BJ (cell line): ENCODE measurements at regions not wholly inside any gene's neighbourhood (a gene's known extent, or its start where the extent isn't known, plus 50 kb on each side); places are given as distances from the start of the nearest gene placed in this dataset.

Source experiments
- CTCF ChIA-PET: fragments of 350-600 bp; formaldehyde crosslinking; extraction: SDS; loops from one replicate; lab custom pipeline; 2021; ENCODE audit warnings: antibody characterized with exemption, inconsistent platforms; lab: Yijun Ruan, JAX
- POLR2A ChIA-PET: fragments of 300-600 bp; sonication (Branson Sonifier 250); formaldehyde crosslinking; extraction: SDS; loops from one replicate; lab custom pipeline; 2021; ENCODE audit warnings: antibody characterized with exemption; lab: Charles Lee
- DNase-seq: peaks from one replicate; pipeline ENCODE4 v3.0.0-alpha.2; 2011; ENCODE audit warnings: low read depth
- H3K27me3 ChIP-seq: 2 replicates; pipeline ENCODE4 v1.6.0; 2011; ENCODE audit warnings: low read length; ENCODE audit not compliant: control insufficient read depth, insufficient read depth
- H3K36me3 ChIP-seq: 2 replicates; pipeline ENCODE4 v1.5.1; 2011; ENCODE audit warnings: low read length; ENCODE audit not compliant: control insufficient read depth, insufficient read depth
- H3K4me3 ChIP-seq: 2 replicates; pipeline ENCODE4 v1.5.1; 2011; ENCODE audit warnings: low read depth, mild to moderate bottlenecking, control low read depth, low read length
- CTCF ChIP-seq: IDR thresholded peaks from 2 replicates; pipeline ENCODE4 v1.5.1; 2011; ENCODE audit warnings: low read depth, mild to moderate bottlenecking, control low read depth, inconsistent platforms, low read length, moderate library complexity; ENCODE audit not compliant: insufficient read depth

GRCh38 chr14:100401792-100402191 is 78.7 kb downstream of the SLC25A47 start:
- POLR2A ChIA-PET = no interaction called here
- CTCF ChIA-PET = interaction anchor here (1.7 kb wide), 1 partner anchor 19 kb away, joined by 6 read pairs; no protein-coding TSS in a partner anchor
- no peak for DNase-seq
- no peak for TF ChIP-seq CTCF
- Histone ChIP-seq H3K27me3 (no peaks in the 10 kb centered on the region), H3K36me3 (0 out of 2 replicates have a peak, but pooled peaks cover 1% of the 10 kb centered on the region), H3K4me3 (no peak overlapping the region)

DNA sequence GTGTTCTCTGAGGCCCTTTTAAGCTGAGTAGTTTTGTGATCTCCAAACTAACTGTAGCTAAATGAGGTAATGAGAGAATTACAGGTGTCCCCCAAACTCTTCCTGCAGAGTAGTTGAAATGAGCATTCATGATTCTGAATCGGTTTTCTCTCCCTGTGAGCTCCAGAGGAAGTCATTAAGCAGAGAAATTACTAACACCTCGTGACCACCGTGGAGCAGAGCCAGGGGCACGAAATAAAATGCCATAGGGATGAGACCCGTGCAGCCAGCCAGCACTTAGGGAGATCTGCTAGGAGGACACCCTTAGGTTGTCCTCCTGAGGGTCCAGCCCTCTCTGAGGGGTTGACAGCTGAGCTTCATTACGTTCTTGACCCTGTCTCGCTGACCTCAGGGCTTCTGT is 79.5 kb downstream of the SLC25A47 start:
- no peak for DNase-seq
- no peaks in the 10 kb centered on the region for H3K27me3 ChIP-seq
- H3K4me3 ChIP-seq = no peak overlapping the region
- no peak for TF ChIP-seq CTCF
- H3K36me3 ChIP-seq = 0 out of 2 replicates have a peak, but pooled peaks cover 1% of the 10 kb centered on the region
- ChIA-PET CTCF (interaction anchor here (0.8 to 1.7 kb wide), 3 partner anchors 13 to 243 kb away, joined by 3 to 6 read pairs (median 4); no protein-coding TSS in a partner anchor), POLR2A (no interaction called here)

GRCh38 chr14:100403105-100403504 is 80.0 kb downstream of the SLC25A47 start:
- Histone ChIP-seq H3K27me3 (no peaks in the 10 kb centered on the region), H3K4me3 (no peak overlapping the region), H3K36me3 (0 out of 2 replicates have a peak, but pooled peaks cover 1% of the 10 kb centered on the region)
- no peak for DNase-seq
- ChIA-PET POLR2A (interaction anchor here (0.6 kb wide), 1 partner anchor 267 kb away, joined by 5 read pairs; no protein-coding TSS in a partner anchor), CTCF (interaction anchor here (0.8 to 3.1 kb wide), 4 partner anchors 12 to 243 kb away, joined by 3 to 11 read pairs (median 5); no protein-coding TSS in a partner anchor)
- TF ChIP-seq CTCF = no peak

DNA sequence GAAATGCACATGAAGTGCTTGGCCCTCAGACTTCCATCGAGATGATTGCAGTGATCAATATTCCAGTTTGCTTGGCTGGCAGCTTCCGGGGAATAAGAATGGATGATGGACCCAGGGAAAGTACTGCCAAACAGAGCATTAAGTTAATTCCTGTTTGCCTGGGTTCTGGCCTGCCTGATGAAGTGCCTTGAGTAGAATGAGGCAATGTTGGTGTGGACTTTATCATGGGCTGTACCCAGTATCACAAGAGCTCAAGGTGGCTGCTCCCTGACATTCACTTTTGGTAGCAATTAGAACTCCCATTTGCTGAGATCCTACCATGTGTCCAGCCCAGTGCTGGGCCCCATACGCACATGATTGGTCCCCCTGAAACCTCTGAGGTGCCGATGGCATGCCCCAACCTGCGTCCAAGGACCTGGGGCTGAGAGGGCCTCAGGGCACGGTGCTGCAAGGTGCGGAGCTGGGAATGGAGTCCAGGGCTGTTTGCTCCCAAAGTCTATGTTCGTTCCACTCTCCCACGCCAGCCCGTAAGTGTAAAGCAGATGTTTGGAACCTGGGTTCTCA is 80.7 kb downstream of the SLC25A47 start:
- no peak for DNase-seq
- POLR2A ChIA-PET = no interaction called here
- no peak for TF ChIP-seq CTCF

GRCh38 chr14:100404419-100404818 is 81.3 kb downstream of the SLC25A47 start:
- ChIA-PET CTCF (interaction anchor here (1.2 to 3.1 kb wide), 2 partner anchors 12 to 20 kb away, joined by 8 to 11 read pairs; no protein-coding TSS in a partner anchor), POLR2A (no interaction called here)
- H3K4me3 ChIP-seq = no peak overlapping the region
- no peak for DNase-seq
- TF ChIP-seq CTCF = no peak
- H3K27me3 ChIP-seq = no peaks in the 10 kb centered on the region
- 0 out of 2 replicates have a peak, but pooled peaks cover 1% of the 10 kb centered on the region for H3K36me3 ChIP-seq

More for the DNA sequence above, 80.7 kb downstream of the SLC25A47 start:
- CTCF ChIA-PET = interaction anchor here (1.4 to 3.1 kb wide), 3 partner anchors 12 to 242 kb away, joined by 4 to 11 read pairs (median 6); no protein-coding TSS in a partner anchor
- Histone ChIP-seq H3K4me3 (no peak overlapping the region), H3K27me3 (no peaks in the 10 kb centered on the region), H3K36me3 (0 out of 2 replicates have a peak, but pooled peaks cover 1% of the 10 kb centered on the region)
